ENCODE measurements at regions not wholly inside any gene's neighbourhood (a gene's known extent, or its start where the extent isn't known, plus 50 kb on each side); places are given as distances from the start of the nearest gene placed in this dataset.

GRCh38 chr15:53462651-53463050 is 296.8 kb downstream of the WDR72 start:
- no peak for DNase-seq

GRCh38 chr15:53461677-53462076 is 297.8 kb downstream of the WDR72 start:
- no peak for DNase-seq

GRCh38 chr15:53458736-53459135 is 300.7 kb downstream of the WDR72 start:
- DNase-seq, result no peak

GRCh38 chr15:53457479-53457878 is 302.0 kb downstream of the WDR72 start:
- DNase-seq, result no peak

GRCh38 chr15:53454843-53455721 is 304.4 kb downstream of the WDR72 start:
- DNase-seq, result no peak

- DNase-seq, result no peak
These were observed 305.0 kb downstream of the WDR72 start for GRCh38 chr15:53454535-53454842.

GRCh38 chr15:53453253-53454105 is 306.0 kb downstream of the WDR72 start:
- no peak for DNase-seq

GRCh38 chr15:53448232-53449015 is 311.0 kb downstream of the WDR72 start:
- no peak for DNase-seq

- DNase-seq, result no peak
These were observed 311.7 kb downstream of the WDR72 start for GRCh38 chr15:53447742-53448141.

- no peak for DNase-seq
These were observed 312.3 kb downstream of the WDR72 start for GRCh38 chr15:53447053-53447574.

GRCh38 chr15:53446376-53446775 is 313.1 kb downstream of the WDR72 start:
- no peak for DNase-seq

- no peak for DNase-seq
These were observed 313.9 kb downstream of the WDR72 start for GRCh38 chr15:53445531-53445930.

- no peak for DNase-seq
These were observed 321.2 kb downstream of the WDR72 start for GRCh38 chr15:53437985-53438841.

- DNase-seq, result no peak
These were observed 322.1 kb downstream of the WDR72 start for GRCh38 chr15:53437366-53437765.

- DNase-seq, result no peak
These were observed 325.2 kb downstream of the WDR72 start for GRCh38 chr15:53434174-53434678.

- no peak for DNase-seq
These were observed 343.1 kb downstream of the WDR72 start for GRCh38 chr15:53416219-53416940.

GRCh38 chr15:53414167-53414566 is 345.3 kb downstream of the WDR72 start:
- DNase-seq, result no peak

GRCh38 chr15:53412542-53412941 is 346.9 kb downstream of the WDR72 start:
- no peak for DNase-seq

GRCh38 chr15:53404930-53405493 is 354.5 kb downstream of the WDR72 start:
- no peak for DNase-seq

- no peak for DNase-seq
These were observed 358.0 kb downstream of the WDR72 start for GRCh38 chr15:53401503-53401902.

GRCh38 chr15:53400986-53401385 is 358.5 kb downstream of the WDR72 start:
- DNase-seq, result no peak

Data from MV-4-11 (cell line).